GM23248 (cell line): ENCODE measurements at regions not wholly inside any gene's neighbourhood (a gene's known extent, or its start where the extent isn't known, plus 50 kb on each side); places are given as distances from the start of the nearest gene placed in this dataset.

ENCODE experiments used
- DNase-seq: peaks from one replicate; pipeline ENCODE4 v3.0.0-alpha.2; 2015
- H2AFZ ChIP-seq: fragments of 200-600 bp; sonication (generic); 2 replicates; pipeline ENCODE4 v1.6.1; 2016; ENCODE audit warnings: antibody characterized with exemption
- H3F3A ChIP-seq: fragments of 200-600 bp; sonication (generic); 2 replicates; pipeline ENCODE4 v1.6.1; 2016; ENCODE audit warnings: mild to moderate bottlenecking, antibody characterized with exemption, mixed run types; ENCODE audit not compliant: insufficient read depth
- H3K27ac ChIP-seq: fragments of 200-600 bp; sonication (generic); 2 replicates; pipeline ENCODE4 v1.5.1; 2016; ENCODE audit warnings: mild to moderate bottlenecking
- H3K27me3 ChIP-seq: fragments of 200-600 bp; sonication (generic); replicated peaks from 2 replicates; pipeline ENCODE4 v1.6.1; 2016; ENCODE audit warnings: mild to moderate bottlenecking; ENCODE audit not compliant: insufficient read depth
- H3K36me3 ChIP-seq: fragments of 200-600 bp; sonication (generic); 2 replicates; pipeline ENCODE4 v1.6.1; 2016; ENCODE audit warnings: low read depth, mild to moderate bottlenecking
- H3K4me1 ChIP-seq: fragments of 200-600 bp; sonication (generic); 2 replicates; pipeline ENCODE4 v1.6.1; 2016; ENCODE audit warnings: mild to moderate bottlenecking; ENCODE audit not compliant: insufficient read depth
- H3K4me2 ChIP-seq: fragments of 200-600 bp; sonication (generic); one replicate; pipeline ENCODE4 v1.6.1; 2016; ENCODE audit warnings: mild to moderate bottlenecking; ENCODE audit not compliant: unreplicated experiment
- H3K4me3 ChIP-seq: fragments of 200-600 bp; sonication (generic); 2 replicates; pipeline ENCODE4 v1.5.1; 2016; ENCODE audit warnings: mild to moderate bottlenecking
- H3K79me2 ChIP-seq: fragments of 200-600 bp; sonication (generic); 2 replicates; pipeline ENCODE4 v1.6.1; 2016; ENCODE audit warnings: mild to moderate bottlenecking; ENCODE audit not compliant: insufficient read depth
- H3K9ac ChIP-seq: fragments of 200-600 bp; sonication (generic); 2 replicates; pipeline ENCODE4 v1.6.1; 2016; ENCODE audit warnings: mild to moderate bottlenecking
- H3K9me2 ChIP-seq: fragments of 200-600 bp; sonication (generic); 2 replicates; pipeline ENCODE4 v1.6.1; 2016; ENCODE audit warnings: mixed run types, mild to moderate bottlenecking, moderate library complexity; ENCODE audit not compliant: insufficient read depth
- H3K9me3 ChIP-seq: fragments of 200-600 bp; sonication (generic); one replicate; pipeline ENCODE4 v1.6.1; 2017; ENCODE audit warnings: low read depth
- H4K20me1 ChIP-seq: fragments of 200-600 bp; sonication (generic); 2 replicates; pipeline ENCODE4 v1.6.0; 2016; ENCODE audit not compliant: insufficient read depth
- EZH2 ChIP-seq: fragments of 200-600 bp; sonication (generic); IDR thresholded peaks from 2 replicates; pipeline ENCODE4 v1.6.1; 2018; ENCODE audit warnings: antibody characterized with exemption, mild to moderate bottlenecking; ENCODE audit not compliant: insufficient read depth, poor library complexity, severe bottlenecking
- EZH2phosphoT487 ChIP-seq: fragments of 200-600 bp; sonication (generic); IDR thresholded peaks from 2 replicates; pipeline ENCODE4 v1.6.1; 2018; ENCODE audit warnings: antibody characterized with exemption, moderate library complexity, mild to moderate bottlenecking, low read depth; ENCODE audit not compliant: insufficient read depth
- WGBS, 2 experiments: methylation state at CpG; one replicate each; pipeline ENCODE4 v1.1.6; 2015 to 2017; ENCODE audit warnings: low lambda C conversion rate in 2 of 2, low coverage in 1 of 2; ENCODE audit errors: missing lambda C conversion rate in 2 of 2; 5-methylcytosine and 5-hydroxymethylcytosine counted together
- in situ Hi-C: fragments of 300-500 bp; cut with MboI; formaldehyde crosslinking; loops from 2 replicates; pipeline ENCODE4 v1.15.0; 2020

- H3K36me3 ChIP-seq = no peaks in the 10 kb centered on the region
- DNase-seq = no peak
- in situ Hi-C loops = no loop called here
- H3K4me3 ChIP-seq = no peak overlapping the region
- H3K4me1 ChIP-seq = peaks cover 4% of the 10 kb centered on the region
- H3K27ac ChIP-seq = no peak overlapping the region
- no peaks in the 10 kb centered on the region; the same call in 1 of the 2 replicates for H3K27me3 ChIP-seq
- H3K79me2 ChIP-seq = no peaks in the 10 kb centered on the region
- H3K9ac ChIP-seq = no peak overlapping the region
- H3K9me3 ChIP-seq = no peaks in the 10 kb centered on the region
- WGBS, 2 experiments = 37 to 41% methylated on average over 4 of the region's 4 CpGs
- peaks cover 4% of the 10 kb centered on the region for H3F3A ChIP-seq
- no peak overlapping the region for H3K4me2 ChIP-seq
- H4K20me1 ChIP-seq = no peaks in the 10 kb centered on the region
- H3K9me2 ChIP-seq = no peaks in the 10 kb centered on the region
- TF ChIP-seq EZH2phosphoT487 (no peak), EZH2 (no peak)
- no peak overlapping the region for H2AFZ ChIP-seq
These were observed 73.5 kb upstream of the FICD start for GRCh38 chr12:108441549-108441948.

- Histone ChIP-seq H3F3A (no peaks in the 10 kb centered on the region), H2AFZ (no peak overlapping the region), H3K79me2 (no peaks in the 10 kb centered on the region), H3K4me2 (no peak overlapping the region), H3K9me2 (no peaks in the 10 kb centered on the region), H3K36me3 (no peaks in the 10 kb centered on the region), H3K4me1 (no peaks in the 10 kb centered on the region), H4K20me1 (no peaks in the 10 kb centered on the region), H3K9ac (no peak overlapping the region), H3K9me3 (no peaks in the 10 kb centered on the region), H3K27me3 (no peaks in the 10 kb centered on the region; the same call in 1 of the 2 replicates), H3K4me3 (no peak overlapping the region), H3K27ac (no peak overlapping the region)
- WGBS, 2 experiments = 37 to 71% methylated on average over 2 of the region's 2 CpGs
- no peak for TF ChIP-seq EZH2phosphoT487
- no peak for TF ChIP-seq EZH2
- DNase-seq = no peak
- in situ Hi-C loops = no loop called here
These were observed 74.3 kb upstream of the FICD start for GRCh38 chr12:108440736-108441135.

- Histone ChIP-seq H3K9me3 (no peaks in the 10 kb centered on the region), H3K79me2 (no peaks in the 10 kb centered on the region), H3F3A (no peaks in the 10 kb centered on the region), H4K20me1 (no peaks in the 10 kb centered on the region), H3K9me2 (no peaks in the 10 kb centered on the region), H3K4me3 (no peak overlapping the region), H3K27me3 (no peaks in the 10 kb centered on the region; the same call in 1 of the 2 replicates), H3K36me3 (no peaks in the 10 kb centered on the region), H3K4me2 (no peak overlapping the region), H3K27ac (no peak overlapping the region), H3K4me1 (no peaks in the 10 kb centered on the region), H2AFZ (no peak overlapping the region), H3K9ac (no peak overlapping the region)
- 16 to 40% methylated on average over 1 of the region's 1 CpG for WGBS, 2 experiments
- TF ChIP-seq EZH2 (no peak), EZH2phosphoT487 (no peak)
- DNase-seq = no peak
- in situ Hi-C loops = no loop called here
These were observed 76.4 kb upstream of the FICD start for GRCh38 chr12:108438667-108439066.

GRCh38 chr12:108432423-108433121 is 82.5 kb upstream of the FICD start:
- Histone ChIP-seq H3K79me2 (no peaks in the 10 kb centered on the region), H3F3A (no peaks in the 10 kb centered on the region), H2AFZ (no peak overlapping the region), H4K20me1 (no peaks in the 10 kb centered on the region), H3K4me3 (no peak overlapping the region), H3K4me2 (no peak overlapping the region), H3K27me3 (peaks cover 9% of the 10 kb centered on the region; the same call in 1 of the 2 replicates), H3K4me1 (no peaks in the 10 kb centered on the region), H3K9ac (no peak overlapping the region), H3K27ac (no peak overlapping the region), H3K9me3 (no peaks in the 10 kb centered on the region), H3K36me3 (no peaks in the 10 kb centered on the region), H3K9me2 (no peaks in the 10 kb centered on the region)
- TF ChIP-seq EZH2phosphoT487 (no peak), EZH2 (no peak)
- DNase-seq = no peak
- WGBS, 2 experiments = 35 to 41% methylated on average over 8 of the region's 8 CpGs
- in situ Hi-C loops = no loop called here
